Activated CD8-positive, alpha-beta memory T cell treated with anti-CD3 and anti-CD28 coated beads for 36 hours (primary cell): ENCODE measurements at regions not wholly inside any gene's neighbourhood (a gene's known extent, or its start where the extent isn't known, plus 50 kb on each side); places are given as distances from the start of the nearest gene placed in this dataset.

ENCODE experiments used
- CTCF ChIA-PET: fragments of 350-600 bp; sonication (Branson Sonifier 250); formaldehyde crosslinking; loops from one replicate; lab custom pipeline; 2021; ENCODE audit warnings: antibody characterized with exemption; lab: Charles Lee
- POLR2A ChIA-PET: fragments of 350-600 bp; sonication (Branson Sonifier 250); formaldehyde crosslinking; loops from one replicate; lab custom pipeline; 2021; ENCODE audit warnings: antibody characterized with exemption; lab: Charles Lee

- CTCF ChIA-PET: no interaction called here
- POLR2A ChIA-PET: no interaction called here
These were observed 54.1 kb upstream of the UNC5C start for GRCh38 chr4:95602872-95603271.

DNA sequence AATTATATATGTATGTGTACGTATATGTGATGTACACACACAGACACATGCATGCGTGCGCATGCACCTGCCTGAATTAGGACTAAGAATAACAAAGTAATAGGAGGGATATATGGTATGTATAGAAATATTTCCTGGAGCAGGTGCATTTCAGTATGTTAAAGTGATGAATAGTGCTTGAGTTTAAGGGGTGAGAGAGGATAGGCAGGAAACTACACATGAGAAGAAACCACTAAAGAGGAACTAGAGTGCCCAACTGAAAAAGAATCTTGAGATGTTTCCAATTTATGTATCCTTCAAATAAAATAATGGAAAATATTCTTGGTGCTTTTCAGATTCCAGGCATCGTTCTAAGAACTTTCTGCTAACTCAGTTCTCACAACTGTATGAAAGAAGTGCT is 52.6 kb upstream of the UNC5C start:
- ChIA-PET CTCF (no interaction called here), POLR2A (no interaction called here)

DNA sequence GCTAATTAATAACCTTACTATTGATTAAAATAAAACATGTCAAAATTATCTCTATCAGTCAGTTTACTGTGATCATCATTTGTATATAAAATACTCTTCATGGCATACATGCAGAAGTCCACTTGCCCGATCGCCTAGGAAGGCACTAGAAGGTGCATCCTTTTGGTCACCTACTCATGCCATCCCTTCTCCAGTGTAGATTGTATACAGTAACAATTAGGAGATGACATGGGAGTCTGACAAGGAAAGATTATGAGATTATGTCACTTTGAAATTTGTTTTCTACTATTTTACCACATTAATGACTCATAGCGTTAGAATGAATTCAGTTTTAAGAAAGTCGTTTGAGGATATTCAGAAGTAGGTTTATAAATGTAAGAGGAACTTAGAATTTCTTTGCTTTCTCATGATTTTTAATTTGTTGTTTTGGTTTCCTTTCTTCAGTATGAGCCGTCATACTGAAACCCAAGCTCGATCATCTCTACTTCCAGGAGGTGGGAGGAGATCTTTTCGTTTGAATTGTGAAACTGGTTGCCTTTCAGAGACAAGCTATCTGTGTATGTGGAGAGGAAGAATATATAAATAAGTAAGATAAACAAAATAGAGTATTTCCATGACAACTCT is 51.1 kb upstream of the UNC5C start:
- CTCF ChIA-PET: no interaction called here
- POLR2A ChIA-PET: no interaction called here
